ENCODE measurements at regions not wholly inside any gene's neighbourhood (a gene's known extent, or its start where the extent isn't known, plus 50 kb on each side); places are given as distances from the start of the nearest gene placed in this dataset.

DNA sequence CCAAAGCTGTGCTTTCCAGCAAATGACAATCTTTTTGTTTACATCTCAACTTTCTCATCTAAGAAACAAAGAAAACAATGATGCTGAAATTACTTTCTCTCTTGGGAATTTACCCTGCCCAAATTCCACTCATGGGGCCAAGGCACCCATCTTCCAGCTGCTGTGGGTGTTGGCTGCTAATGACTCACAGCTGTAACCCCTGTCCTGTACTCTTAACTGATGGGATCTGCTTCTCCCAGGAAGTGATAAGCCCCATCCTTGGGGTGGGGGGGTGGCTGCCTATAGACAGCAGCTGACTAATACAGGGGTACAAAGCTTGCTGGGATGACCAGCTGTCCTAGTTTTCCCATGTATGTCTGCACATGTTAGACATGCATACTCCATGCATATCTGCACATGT, 938.6 kb downstream of the C6orf118 start:
- TF ChIP-seq EP300 (conservative IDR thresholded peaks at IDR 0.05; ENCODE audit: poor library complexity, severe bottlenecking) (no peak), RAD21 (conservative IDR thresholded peaks at IDR 0.05) (no peak), MXI1 (conservative IDR thresholded peaks at IDR 0.05; ENCODE audit: poor library complexity, severe bottlenecking) (no peak), EZH2 (IDR thresholded peaks at IDR 0.05; ENCODE audit: borderline replicate concordance, insufficient read depth, low read length, poor library complexity, severe bottlenecking) (no peak), POLR2AphosphoS5 (IDR thresholded peaks at IDR 0.05) (no peak), SMC3 (conservative IDR thresholded peaks at IDR 0.05; ENCODE audit: poor library complexity) (no peak), TAF1 (IDR thresholded peaks at IDR 0.05; ENCODE audit: low read depth) (no peak)
- TF ChIP-seq, protein P1, sequence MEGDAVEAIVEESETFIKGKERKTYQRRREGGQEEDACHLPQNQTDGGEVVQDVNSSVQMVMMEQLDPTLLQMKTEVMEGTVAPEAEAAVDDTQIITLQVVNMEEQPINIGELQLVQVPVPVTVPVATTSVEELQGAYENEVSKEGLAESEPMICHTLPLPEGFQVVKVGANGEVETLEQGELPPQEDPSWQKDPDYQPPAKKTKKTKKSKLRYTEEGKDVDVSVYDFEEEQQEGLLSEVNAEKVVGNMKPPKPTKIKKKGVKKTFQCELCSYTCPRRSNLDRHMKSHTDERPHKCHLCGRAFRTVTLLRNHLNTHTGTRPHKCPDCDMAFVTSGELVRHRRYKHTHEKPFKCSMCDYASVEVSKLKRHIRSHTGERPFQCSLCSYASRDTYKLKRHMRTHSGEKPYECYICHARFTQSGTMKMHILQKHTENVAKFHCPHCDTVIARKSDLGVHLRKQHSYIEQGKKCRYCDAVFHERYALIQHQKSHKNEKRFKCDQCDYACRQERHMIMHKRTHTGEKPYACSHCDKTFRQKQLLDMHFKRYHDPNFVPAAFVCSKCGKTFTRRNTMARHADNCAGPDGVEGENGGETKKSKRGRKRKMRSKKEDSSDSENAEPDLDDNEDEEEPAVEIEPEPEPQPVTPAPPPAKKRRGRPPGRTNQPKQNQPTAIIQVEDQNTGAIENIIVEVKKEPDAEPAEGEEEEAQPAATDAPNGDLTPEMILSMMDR (IDR thresholded peaks at IDR 0.05; ENCODE audit: poor library complexity, severe bottlenecking): no peak
- TF ChIP-seq, protein P2, sequence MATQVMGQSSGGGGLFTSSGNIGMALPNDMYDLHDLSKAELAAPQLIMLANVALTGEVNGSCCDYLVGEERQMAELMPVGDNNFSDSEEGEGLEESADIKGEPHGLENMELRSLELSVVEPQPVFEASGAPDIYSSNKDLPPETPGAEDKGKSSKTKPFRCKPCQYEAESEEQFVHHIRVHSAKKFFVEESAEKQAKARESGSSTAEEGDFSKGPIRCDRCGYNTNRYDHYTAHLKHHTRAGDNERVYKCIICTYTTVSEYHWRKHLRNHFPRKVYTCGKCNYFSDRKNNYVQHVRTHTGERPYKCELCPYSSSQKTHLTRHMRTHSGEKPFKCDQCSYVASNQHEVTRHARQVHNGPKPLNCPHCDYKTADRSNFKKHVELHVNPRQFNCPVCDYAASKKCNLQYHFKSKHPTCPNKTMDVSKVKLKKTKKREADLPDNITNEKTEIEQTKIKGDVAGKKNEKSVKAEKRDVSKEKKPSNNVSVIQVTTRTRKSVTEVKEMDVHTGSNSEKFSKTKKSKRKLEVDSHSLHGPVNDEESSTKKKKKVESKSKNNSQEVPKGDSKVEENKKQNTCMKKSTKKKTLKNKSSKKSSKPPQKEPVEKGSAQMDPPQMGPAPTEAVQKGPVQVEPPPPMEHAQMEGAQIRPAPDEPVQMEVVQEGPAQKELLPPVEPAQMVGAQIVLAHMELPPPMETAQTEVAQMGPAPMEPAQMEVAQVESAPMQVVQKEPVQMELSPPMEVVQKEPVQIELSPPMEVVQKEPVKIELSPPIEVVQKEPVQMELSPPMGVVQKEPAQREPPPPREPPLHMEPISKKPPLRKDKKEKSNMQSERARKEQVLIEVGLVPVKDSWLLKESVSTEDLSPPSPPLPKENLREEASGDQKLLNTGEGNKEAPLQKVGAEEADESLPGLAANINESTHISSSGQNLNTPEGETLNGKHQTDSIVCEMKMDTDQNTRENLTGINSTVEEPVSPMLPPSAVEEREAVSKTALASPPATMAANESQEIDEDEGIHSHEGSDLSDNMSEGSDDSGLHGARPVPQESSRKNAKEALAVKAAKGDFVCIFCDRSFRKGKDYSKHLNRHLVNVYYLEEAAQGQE (IDR thresholded peaks at IDR 0.05; ENCODE audit: borderline replicate concordance): no peak

Measured in neural cell (in vitro differentiated cells).